GM12873 (cell line): ENCODE measurements at regions not wholly inside any gene's neighbourhood (a gene's known extent, or its start where the extent isn't known, plus 50 kb on each side); places are given as distances from the start of the nearest gene placed in this dataset.
A peak's percentile ranks its signal among the peaks of the same experiment; 100 is the strongest.

Experiments
- TF ChIP-seq, protein P1 (sequence below): IDR thresholded peaks from 2 replicates; pipeline ENCODE4 v1.5.1; 2012; ENCODE audit warnings: low read depth, mild to moderate bottlenecking, moderate library complexity, low read length, control low read depth; ENCODE audit not compliant: insufficient read depth; ENCODE audit errors: missing control alignments

DNA sequence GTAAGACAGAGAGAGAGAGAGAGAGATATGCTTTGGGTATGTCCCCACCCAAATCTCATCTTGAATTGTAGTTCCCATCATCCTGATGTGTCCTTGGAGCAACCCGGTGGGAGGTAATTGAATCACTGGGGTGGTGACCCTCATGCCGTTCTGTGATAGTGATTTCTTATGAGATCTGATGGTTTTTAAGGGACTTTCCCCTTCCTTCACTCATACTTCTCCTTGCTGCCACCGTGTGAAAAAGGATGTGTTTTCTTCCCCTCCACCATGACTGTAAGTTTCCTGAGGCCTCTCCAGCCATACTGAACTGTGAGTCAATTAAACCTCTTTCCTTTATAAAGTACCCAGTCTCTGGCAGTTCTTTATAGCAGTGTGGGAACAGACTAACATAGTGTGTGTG is 60.3 kb downstream of the EOMES start:
- TF ChIP-seq, protein P1, sequence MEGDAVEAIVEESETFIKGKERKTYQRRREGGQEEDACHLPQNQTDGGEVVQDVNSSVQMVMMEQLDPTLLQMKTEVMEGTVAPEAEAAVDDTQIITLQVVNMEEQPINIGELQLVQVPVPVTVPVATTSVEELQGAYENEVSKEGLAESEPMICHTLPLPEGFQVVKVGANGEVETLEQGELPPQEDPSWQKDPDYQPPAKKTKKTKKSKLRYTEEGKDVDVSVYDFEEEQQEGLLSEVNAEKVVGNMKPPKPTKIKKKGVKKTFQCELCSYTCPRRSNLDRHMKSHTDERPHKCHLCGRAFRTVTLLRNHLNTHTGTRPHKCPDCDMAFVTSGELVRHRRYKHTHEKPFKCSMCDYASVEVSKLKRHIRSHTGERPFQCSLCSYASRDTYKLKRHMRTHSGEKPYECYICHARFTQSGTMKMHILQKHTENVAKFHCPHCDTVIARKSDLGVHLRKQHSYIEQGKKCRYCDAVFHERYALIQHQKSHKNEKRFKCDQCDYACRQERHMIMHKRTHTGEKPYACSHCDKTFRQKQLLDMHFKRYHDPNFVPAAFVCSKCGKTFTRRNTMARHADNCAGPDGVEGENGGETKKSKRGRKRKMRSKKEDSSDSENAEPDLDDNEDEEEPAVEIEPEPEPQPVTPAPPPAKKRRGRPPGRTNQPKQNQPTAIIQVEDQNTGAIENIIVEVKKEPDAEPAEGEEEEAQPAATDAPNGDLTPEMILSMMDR, result no peak

DNA sequence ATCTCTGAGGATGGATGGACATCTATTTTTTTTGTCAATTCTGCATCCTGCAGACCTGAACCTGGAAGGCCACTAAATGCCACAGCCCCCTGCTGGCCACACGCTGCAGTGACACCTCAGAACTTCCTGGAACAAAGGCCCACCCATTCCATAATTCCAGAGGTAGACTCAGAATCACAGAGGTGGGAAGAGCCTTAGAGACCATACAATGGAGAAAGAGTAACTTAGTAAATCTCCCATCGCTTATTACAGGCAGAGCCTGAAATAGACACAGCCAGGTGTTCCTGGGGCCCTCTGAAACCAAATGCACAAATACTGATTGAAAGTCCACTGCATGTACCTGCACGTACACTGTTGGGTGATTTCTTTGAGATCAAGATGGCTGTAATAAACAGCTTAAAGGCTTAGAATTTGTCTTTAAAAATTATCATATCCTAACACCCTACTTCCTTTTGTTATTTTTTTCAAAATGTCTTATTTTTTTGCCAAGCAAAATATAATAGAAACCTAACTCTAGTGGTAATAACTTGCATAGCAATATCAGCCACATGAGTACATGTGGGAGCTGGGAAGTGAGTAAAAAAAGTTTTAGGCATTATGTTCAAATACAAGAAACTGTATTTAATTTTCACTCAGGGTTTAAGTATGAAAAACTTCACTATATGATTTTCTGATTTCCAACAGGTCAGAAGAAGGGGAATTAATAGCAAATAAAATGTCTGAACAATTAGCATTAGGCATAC is 62.7 kb downstream of the EOMES start:
- TF ChIP-seq, protein P1, result peak; percentile 87

DNA sequence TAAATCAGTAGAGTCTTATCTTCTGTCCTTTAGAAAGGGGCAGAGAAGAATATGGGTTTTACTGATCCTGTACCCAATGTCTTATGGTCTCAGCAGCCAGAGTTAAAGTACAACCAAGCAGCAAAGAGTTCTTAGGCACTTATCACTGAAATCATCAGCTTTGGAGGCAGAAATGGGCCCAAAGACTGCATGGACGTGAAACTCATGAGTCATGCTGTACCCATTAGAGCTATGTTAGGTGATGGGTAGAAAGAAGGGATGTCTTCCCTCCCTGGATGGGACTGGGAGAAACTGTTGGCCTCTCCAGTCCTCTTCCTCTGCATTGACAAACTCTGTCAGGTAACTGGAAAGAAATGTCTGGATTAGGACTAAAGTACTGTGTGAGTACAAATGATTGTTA is 63.4 kb downstream of the EOMES start:
- TF ChIP-seq, protein P1, result no peak

DNA sequence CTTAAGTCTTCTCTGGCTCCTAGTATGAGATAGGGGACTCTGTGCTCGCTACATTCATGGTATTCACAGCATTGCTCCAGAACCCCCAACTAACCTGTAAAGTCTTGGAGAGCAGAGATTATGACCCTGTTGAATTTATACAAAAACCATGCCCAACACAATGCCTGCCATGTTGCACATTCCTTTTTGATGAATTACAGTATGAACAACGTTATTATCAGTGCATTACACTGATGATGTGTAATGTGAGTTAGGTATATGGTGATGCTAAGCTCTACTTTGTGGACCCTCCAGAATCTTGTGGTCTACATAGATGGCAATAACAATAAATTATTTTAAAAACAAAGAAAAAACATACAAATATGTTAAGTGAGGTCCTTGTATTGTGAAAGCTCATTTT is 64.3 kb downstream of the EOMES start:
- TF ChIP-seq, protein P1, result no peak

DNA sequence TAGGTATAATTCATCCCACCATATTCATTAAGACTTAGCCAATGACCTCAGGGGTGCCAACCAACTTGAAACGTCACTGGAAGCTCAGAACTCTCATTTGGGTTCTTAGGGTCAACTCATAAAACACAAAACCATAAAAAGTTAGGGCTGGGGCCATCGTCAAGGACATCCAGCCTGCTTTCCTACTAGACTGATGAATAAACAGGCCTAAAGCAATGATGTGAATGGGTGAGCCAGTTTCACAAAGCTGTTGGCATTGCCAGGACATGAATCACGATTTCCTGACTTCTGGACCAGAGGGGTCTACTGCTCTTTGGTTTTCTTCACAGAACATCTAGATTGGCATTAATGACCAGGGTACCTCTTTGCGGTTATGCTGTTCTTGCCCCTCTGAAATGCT is 64.7 kb downstream of the EOMES start:
- TF ChIP-seq, protein P1, result no peak

DNA sequence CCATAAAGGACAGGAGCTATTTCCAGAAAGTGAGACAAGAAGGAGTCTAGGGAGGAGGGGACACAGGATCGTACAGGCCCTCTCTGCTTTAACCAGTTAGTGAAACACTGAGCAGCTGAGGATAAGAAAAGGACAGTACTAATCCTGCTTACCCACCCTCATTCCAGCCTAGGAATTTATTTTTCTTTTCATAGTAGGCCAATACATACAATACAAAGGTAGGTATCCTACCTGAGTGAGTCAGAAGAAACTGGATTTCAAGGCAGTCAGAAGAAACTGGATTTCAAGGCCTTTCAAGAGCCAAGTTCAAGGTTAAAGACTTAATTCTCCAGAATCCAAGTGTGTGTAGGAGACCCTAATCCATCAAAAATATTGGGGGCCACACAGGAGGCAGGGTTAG is 65.3 kb downstream of the EOMES start:
- TF ChIP-seq, protein P1, result no peak

DNA sequence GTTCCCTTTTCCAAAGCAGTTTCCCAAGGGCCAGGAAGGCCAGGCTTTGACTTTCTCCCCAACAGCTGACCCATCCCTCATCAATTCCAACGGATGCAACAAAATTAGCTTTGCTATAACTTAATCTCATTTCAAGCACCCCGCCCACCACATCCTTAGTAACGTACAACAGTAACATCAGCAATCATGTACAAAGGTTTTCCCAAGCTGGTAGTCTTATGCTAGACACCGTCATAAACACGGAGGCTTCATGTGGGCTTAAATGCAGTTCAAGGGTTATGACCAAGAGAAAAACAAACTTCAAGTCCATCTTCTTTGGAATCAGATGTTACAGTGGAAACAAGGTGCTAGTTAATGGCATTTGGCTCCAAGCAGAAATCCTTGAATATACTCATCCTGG is 66.6 kb downstream of the EOMES start:
- TF ChIP-seq, protein P1, result no peak
